K562 (cell line): ENCODE measurements at regions not wholly inside any gene's neighbourhood (a gene's known extent, or its start where the extent isn't known, plus 50 kb on each side); places are given as distances from the start of the nearest gene placed in this dataset.

Experiments used
- ATAC-seq: fragments of 200-7000 bp; cut with Tn5 transposase; 3 replicates; pipeline ENCODE4 v1.9.1; 2020; ENCODE audit warnings: moderate library complexity
- BruUV-seq: library from RNA; stranded (reverse); fragments of 400-500 nt; replicated peaks from 2 replicates; lab custom pipeline; 2021; lab: Mats Ljungman, UMichigan
- CTCF ChIA-PET: fragments of 300-600 bp; formaldehyde crosslinking; extraction: SDS; loops from one replicate; lab custom pipeline; 2021; ENCODE audit warnings: low intra/inter-chr PET ratio; lab: Yijun Ruan, JAX
- POLR2A ChIA-PET: fragments of 300-600, 350-650 bp; sonication (Branson Sonifier 250); formaldehyde crosslinking; extraction: SDS; loops from one replicate; lab custom pipeline; 2021; ENCODE audit warnings: antibody characterized with exemption, inconsistent platforms; lab: Yijun Ruan, JAX
- DNase-seq, 4 experiments: peaks; one replicate each; pipeline versions ENCODE4 v3.0.0 to v3.0.0-alpha.2; 2011 to 2018; ENCODE audit warnings: low spot score in 3 of 4, mixed read lengths in 3 of 4; ENCODE audit errors: extremely low read depth in 1 of 4
- FAIRE-seq: peaks from 2 replicates; lab custom pipeline; 2011; peaks lifted over from hg19 to GRCh38; lab: Jason Lieb, UNC
- H2AFZ ChIP-seq: 2 replicates; pipeline ENCODE4 v1.6.0; 2011; ENCODE audit warnings: low read depth, low read length, control low read depth, inconsistent platforms
- H3K27ac ChIP-seq: fragments of 200-600 bp; 3 replicates; pipeline ENCODE4 v1.8.0; 2011; ENCODE audit warnings: low read depth, mild to moderate bottlenecking, control low read depth, inconsistent platforms, low read length, moderate library complexity, mixed read lengths; ENCODE audit errors: extremely low read depth
- H3K27me3 ChIP-seq, 2 experiments: fragments of 300-600 bp in 1 of 2; 2 replicates in 1 of 2; 3 replicates in 1 of 2; pipeline versions ENCODE4 v1.6.0 to v1.8.0; 2011; ENCODE audit warnings: inconsistent platforms in 2 of 2, low read length in 2 of 2, mild to moderate bottlenecking in 1 of 2, mixed read lengths in 1 of 2, moderate library complexity in 1 of 2; ENCODE audit not compliant: control insufficient read depth in 2 of 2, insufficient read depth in 2 of 2
- H3K36me3 ChIP-seq: fragments of 300-600 bp; 3 replicates; pipeline ENCODE4 v1.8.0; 2011; ENCODE audit warnings: mild to moderate bottlenecking, low read length, inconsistent platforms; ENCODE audit not compliant: control insufficient read depth, insufficient read depth
- H3K4me1 ChIP-seq, 2 experiments: fragments of 200-600 bp in 1 of 2; replicated peaks in 1 of 2; 2 replicates in 1 of 2; 3 replicates in 1 of 2; pipeline versions ENCODE4 v1.5.1 to v1.8.0; 2011; ENCODE audit warnings: inconsistent platforms in 2 of 2, low read length in 2 of 2, mild to moderate bottlenecking in 1 of 2, mixed read lengths in 1 of 2, moderate library complexity in 1 of 2; ENCODE audit not compliant: control insufficient read depth in 2 of 2, insufficient read depth in 2 of 2
- H3K4me2 ChIP-seq: 2 replicates; pipeline ENCODE4 v1.6.1; 2011; ENCODE audit warnings: low read length, control low read depth, inconsistent platforms, mixed read lengths; ENCODE audit not compliant: insufficient read depth
- H3K4me3 ChIP-seq: fragments of 200-600 bp; sonication (generic), shearing (Covaris generic); 2 replicates; pipeline ENCODE4 v1.5.1; 2016; ENCODE audit warnings: control low read depth, inconsistent platforms
- H3K79me2 ChIP-seq: fragments of 200-600 bp; 3 replicates; pipeline ENCODE4 v1.8.0; 2011; ENCODE audit warnings: low read length, inconsistent platforms; ENCODE audit not compliant: control insufficient read depth, insufficient read depth
- H3K9ac ChIP-seq, 2 experiments: 2 replicates each; pipeline versions ENCODE4 v1.6.0 to v1.6.1; 2011; ENCODE audit warnings: low read depth in 2 of 2, low read length in 2 of 2, control low read depth in 1 of 2, inconsistent platforms in 1 of 2, mild to moderate bottlenecking in 1 of 2, mixed read lengths in 1 of 2; ENCODE audit not compliant: insufficient read depth in 1 of 2
- H3K9me1 ChIP-seq: one replicate; pipeline ENCODE4 v1.6.0; 2011; ENCODE audit warnings: inconsistent platforms, mild to moderate bottlenecking, low read length, moderate library complexity; ENCODE audit not compliant: control insufficient read depth, insufficient read depth
- H3K9me3 ChIP-seq: replicated peaks from 2 replicates; pipeline ENCODE4 v1.5.1; 2011; ENCODE audit warnings: low read depth, low read length, inconsistent platforms; ENCODE audit not compliant: control insufficient read depth, insufficient read depth
- H4K20me1 ChIP-seq: replicated peaks from 2 replicates; pipeline ENCODE4 v1.6.1; 2011; ENCODE audit warnings: low read length, inconsistent platforms, mixed read lengths; ENCODE audit not compliant: control insufficient read depth, insufficient read depth
- CAMTA2 ChIP-seq: fragments of 250-450 bp; sonication (Bioruptor Pico); conservative IDR thresholded peaks from 2 replicates; pipeline ENCODE4 v1.5.1; 2022
- CBX2 ChIP-seq: fragments of 200-600 bp; sonication (generic); IDR thresholded peaks from one replicate; pipeline ENCODE4 v1.6.1; 2012; ENCODE audit warnings: mild to moderate bottlenecking, low read length, inconsistent platforms; ENCODE audit not compliant: insufficient read depth, poor library complexity, severe bottlenecking
- ETS2 ChIP-seq: IDR thresholded peaks from 2 replicates; pipeline ENCODE4 v1.6.1; 2016; ENCODE audit warnings: borderline replicate concordance, missing genetic modification characterization, mild to moderate bottlenecking, moderate library complexity, missing compliant biosample characterization; ENCODE audit not compliant: poor library complexity, severe bottlenecking
- HCFC1 ChIP-seq: IDR thresholded peaks from 2 replicates; pipeline ENCODE4 v1.6.1; 2012; ENCODE audit warnings: low read depth, low read length, improper control_type of control experiment
- HDAC3 ChIP-seq: fragments of 450-650 bp; IDR thresholded peaks from 2 replicates; pipeline ENCODE4 v1.6.1; 2018; ENCODE audit warnings: borderline replicate concordance, mild to moderate bottlenecking, moderate library complexity; ENCODE audit not compliant: partially characterized antibody
- HDAC8 ChIP-seq: fragments of 450-650 bp; IDR thresholded peaks from 2 replicates; pipeline ENCODE4 v1.6.1; 2016; ENCODE audit warnings: mild to moderate bottlenecking, missing genetic modification characterization, moderate library complexity, missing compliant biosample characterization
- JUND ChIP-seq, 2 experiments: IDR thresholded peaks; 2 replicates in 1 of 2; 3 replicates in 1 of 2; pipeline ENCODE4 v1.6.1; 2011; ENCODE audit warnings: borderline replicate concordance in 2 of 2, low read depth in 2 of 2, low read length in 2 of 2, improper control_type of control experiment in 1 of 2, missing biosample characterization in 1 of 2, missing genetic modification characterization in 1 of 2, missing genetic modification reagents in 1 of 2
- KAT8 ChIP-seq: fragments of 450-650 bp; IDR thresholded peaks from 2 replicates; pipeline ENCODE4 v1.6.1; 2016; ENCODE audit warnings: low read depth, mild to moderate bottlenecking
- LARP7 ChIP-seq: fragments of 450-650 bp; IDR thresholded peaks from 2 replicates; pipeline ENCODE4 v1.6.1; 2016
- MCM3 ChIP-seq: fragments of 450-650 bp; IDR thresholded peaks from 2 replicates; pipeline ENCODE4 v1.6.1; 2016
- MIER1 ChIP-seq: fragments of 450-650 bp; IDR thresholded peaks from 2 replicates; pipeline ENCODE4 v1.6.1; 2016; ENCODE audit warnings: antibody characterized with exemption, mild to moderate bottlenecking, low read depth
- NCOA6 ChIP-seq: fragments of 450-650 bp; IDR thresholded peaks from 2 replicates; pipeline ENCODE4 v1.6.1; 2017; ENCODE audit warnings: mild to moderate bottlenecking
- SMAD3 ChIP-seq: fragments of 450-650 bp; formaldehyde crosslinking; conservative IDR thresholded peaks from 2 replicates; pipeline ENCODE4 v1.4.0; 2020; ENCODE audit warnings: mild to moderate bottlenecking
- ZBTB8A ChIP-seq: fragments of 450-650 bp; IDR thresholded peaks from 2 replicates; pipeline ENCODE4 v1.6.1; 2018; ENCODE audit warnings: mild to moderate bottlenecking, moderate library complexity; ENCODE audit not compliant: partially characterized antibody
- ZNF436 ChIP-seq: fragments of 250-450, 450-650 bp; sonication (Bioruptor Pico); formaldehyde crosslinking; IDR thresholded peaks from 2 replicates; pipeline ENCODE4 v1.7.0; 2020; ENCODE audit warnings: mild to moderate bottlenecking
- ZNF707 ChIP-seq: fragments of 250-450 bp; sonication (Bioruptor Pico); conservative IDR thresholded peaks from 2 replicates; pipeline ENCODE4 v1.8.0; 2022; ENCODE audit warnings: inconsistent platforms, mild to moderate bottlenecking, moderate library complexity
- ZNF785 ChIP-seq: fragments of 250-450 bp; sonication (Bioruptor Pico); IDR thresholded peaks from 2 replicates; pipeline ENCODE4 v1.4.0; 2020; ENCODE audit warnings: mild to moderate bottlenecking
- ZSCAN29 ChIP-seq: fragments of 450-650 bp; IDR thresholded peaks from 2 replicates; pipeline ENCODE4 v1.6.1; 2017
- WGBS: fragments of 100-300 bp; shearing (Covaris generic); methylation state at CpG from one replicate; pipeline ENCODE4 v1.1.6; 2016; ENCODE audit warnings: low coverage, mixed read lengths; ENCODE audit not compliant: insufficient coverage; ENCODE audit errors: missing lambda C conversion rate; 5-methylcytosine and 5-hydroxymethylcytosine counted together
- in situ Hi-C: fragments of 300-500 bp; cut with MboI; formaldehyde crosslinking; loops from 4 replicates; pipeline ENCODE4 v1.15.0; 2018; ENCODE audit warnings: inconsistent platforms, mixed read lengths
- intact Hi-C: fragments of 100-400 bp; cut with micrococcal nuclease; formaldehyde crosslinking; loops from 2 replicates; pipeline ENCODE4 v1.14.2; 2022
- TF ChIP-seq, protein P1 (sequence below): fragments of 450-650 bp; IDR thresholded peaks from 2 replicates; pipeline ENCODE4 v1.6.1; 2016; ENCODE audit warnings: borderline replicate concordance
- TF ChIP-seq, protein P2 (sequence below): sonication (generic); formaldehyde crosslinking; IDR thresholded peaks from 2 replicates; pipeline ENCODE4 v1.8.0; 2022; ENCODE audit warnings: mild to moderate bottlenecking, missing genetic modification reagents

DNA sequence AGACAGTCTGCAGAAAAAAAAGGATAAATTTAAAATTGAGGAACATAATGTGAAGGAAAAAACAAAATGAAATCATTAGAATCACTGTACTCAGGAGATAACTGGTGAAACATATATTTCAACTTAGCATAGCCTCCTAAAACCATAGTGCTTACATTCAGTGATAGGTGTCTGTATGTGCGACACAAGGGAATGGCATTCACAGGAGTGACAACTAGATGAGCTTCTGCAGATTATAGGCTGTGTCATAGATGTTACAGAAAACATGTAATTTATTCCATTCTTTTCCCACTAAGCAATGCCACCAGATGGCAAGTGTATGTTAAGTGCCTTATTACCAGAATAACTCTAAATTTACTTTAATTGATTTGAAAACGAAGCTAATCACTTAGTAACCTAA is 960.0 kb upstream of the PCDH20 start:
- no peaks in the 10 kb centered on the region for H3K9me1 ChIP-seq
- in situ Hi-C loops, result no loop called here
- no peak for ATAC-seq
- H3K9ac ChIP-seq, result no peak overlapping the region
- 0% methylated on average over 2 of the region's 2 CpGs for WGBS
- no peaks in the 10 kb centered on the region for H3K9me3 ChIP-seq
- ChIA-PET CTCF (no interaction called here), POLR2A (no interaction called here)
- no peak for TF ChIP-seq MIER1
- TF ChIP-seq LARP7, result no peak
- no peak for TF ChIP-seq CAMTA2
- TF ChIP-seq KAT8, result no peak
- TF ChIP-seq CBX2, result no peak
- TF ChIP-seq, protein P1, sequence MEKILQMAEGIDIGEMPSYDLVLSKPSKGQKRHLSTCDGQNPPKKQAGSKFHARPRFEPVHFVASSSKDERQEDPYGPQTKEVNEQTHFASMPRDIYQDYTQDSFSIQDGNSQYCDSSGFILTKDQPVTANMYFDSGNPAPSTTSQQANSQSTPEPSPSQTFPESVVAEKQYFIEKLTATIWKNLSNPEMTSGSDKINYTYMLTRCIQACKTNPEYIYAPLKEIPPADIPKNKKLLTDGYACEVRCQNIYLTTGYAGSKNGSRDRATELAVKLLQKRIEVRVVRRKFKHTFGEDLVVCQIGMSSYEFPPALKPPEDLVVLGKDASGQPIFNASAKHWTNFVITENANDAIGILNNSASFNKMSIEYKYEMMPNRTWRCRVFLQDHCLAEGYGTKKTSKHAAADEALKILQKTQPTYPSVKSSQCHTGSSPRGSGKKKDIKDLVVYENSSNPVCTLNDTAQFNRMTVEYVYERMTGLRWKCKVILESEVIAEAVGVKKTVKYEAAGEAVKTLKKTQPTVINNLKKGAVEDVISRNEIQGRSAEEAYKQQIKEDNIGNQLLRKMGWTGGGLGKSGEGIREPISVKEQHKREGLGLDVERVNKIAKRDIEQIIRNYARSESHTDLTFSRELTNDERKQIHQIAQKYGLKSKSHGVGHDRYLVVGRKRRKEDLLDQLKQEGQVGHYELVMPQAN, result no peak
- TF ChIP-seq HDAC3, result no peak
- TF ChIP-seq JUND (IDR thresholded peaks at IDR 0.05; ENCODE audit: borderline replicate concordance, low read depth, low read length), result no peak
- TF ChIP-seq JUND (tag; IDR thresholded peaks at IDR 0.05; ENCODE audit: borderline replicate concordance, low read depth, low read length), result no peak
- TF ChIP-seq ETS2 (tag), result no peak
- TF ChIP-seq NCOA6, result no peak
- no peak for TF ChIP-seq ZNF785 (CRISPR knock-in tag)
- no peak for TF ChIP-seq ZBTB8A
- TF ChIP-seq ZNF707 (CRISPR knock-in tag), result no peak
- no peak for TF ChIP-seq HDAC8 (tag)
- TF ChIP-seq, protein P2, sequence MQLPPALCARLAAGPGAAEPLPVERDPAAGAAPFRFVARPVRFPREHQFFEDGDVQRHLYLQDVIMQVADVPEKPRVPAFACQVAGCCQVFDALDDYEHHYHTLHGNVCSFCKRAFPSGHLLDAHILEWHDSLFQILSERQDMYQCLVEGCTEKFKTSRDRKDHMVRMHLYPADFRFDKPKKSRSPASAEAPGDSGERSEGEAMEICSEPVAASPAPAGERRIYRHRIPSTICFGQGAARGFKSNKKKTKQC (CRISPR knock-in tag), result no peak
- TF ChIP-seq SMAD3 (CRISPR knock-in tag), result no peak
- TF ChIP-seq ZSCAN29, result no peak
- no peak for TF ChIP-seq ZNF436 (CRISPR knock-in tag)
- TF ChIP-seq HCFC1, result no peak
- no peak for TF ChIP-seq MCM3
- no peaks in the 10 kb centered on the region for H3K36me3 ChIP-seq
- DNase-seq, result no peak
- H4K20me1 ChIP-seq, result no peaks in the 10 kb centered on the region
- no TSS peak for BruUV-seq
- no peak overlapping the region for H3K4me2 ChIP-seq
- FAIRE-seq, result no peak
- no peaks in the 10 kb centered on the region for H3K4me1 ChIP-seq
- no peaks in the 10 kb centered on the region for H3K79me2 ChIP-seq
- H3K27ac ChIP-seq, result no peak overlapping the region
- no peak overlapping the region for H2AFZ ChIP-seq
- no peak overlapping the region for H3K4me3 ChIP-seq
- intact Hi-C loops, result no loop called here
- no peaks in the 10 kb centered on the region for H3K27me3 ChIP-seq
